Type B pancreatic cell (in vitro differentiated cells): ENCODE measurements at regions not wholly inside any gene's neighbourhood (a gene's known extent, or its start where the extent isn't known, plus 50 kb on each side); places are given as distances from the start of the nearest gene placed in this dataset.

Experiments
- DNase-seq: peaks from one replicate; pipeline ENCODE4 v3.0.0; 2021; ENCODE audit warnings: mixed read lengths; ENCODE audit not compliant: unreplicated experiment; ENCODE audit errors: extremely low spot score
- H3K27ac Mint-ChIP-seq: 2 replicates; pipeline ENCODE4 v1.8.0; 2021; ENCODE audit warnings: mild to moderate bottlenecking, mixed read lengths
- H3K27me3 Mint-ChIP-seq: 2 replicates; pipeline ENCODE4 v1.8.0; 2021; ENCODE audit warnings: mixed read lengths
- H3K36me3 Mint-ChIP-seq: 2 replicates; pipeline ENCODE4 v1.8.0; 2021; ENCODE audit warnings: mixed read lengths
- H3K4me1 Mint-ChIP-seq: one replicate; pipeline ENCODE4 v1.8.0; 2021; ENCODE audit warnings: mixed read lengths; ENCODE audit not compliant: unreplicated experiment
- H3K4me3 Mint-ChIP-seq: 2 replicates; pipeline ENCODE4 v1.8.0; 2021; ENCODE audit warnings: mild to moderate bottlenecking, mixed read lengths
- H3K9me3 Mint-ChIP-seq: 2 replicates; pipeline ENCODE4 v1.8.0; 2021; ENCODE audit warnings: mixed read lengths
- TF ChIP-seq, protein P1 (sequence below): fragments of 200-600 bp; sonication (generic); conservative IDR thresholded peaks from 2 replicates; pipeline ENCODE4 v1.5.0; 2021; ENCODE audit warnings: antibody characterized with exemption, mild to moderate bottlenecking

DNA sequence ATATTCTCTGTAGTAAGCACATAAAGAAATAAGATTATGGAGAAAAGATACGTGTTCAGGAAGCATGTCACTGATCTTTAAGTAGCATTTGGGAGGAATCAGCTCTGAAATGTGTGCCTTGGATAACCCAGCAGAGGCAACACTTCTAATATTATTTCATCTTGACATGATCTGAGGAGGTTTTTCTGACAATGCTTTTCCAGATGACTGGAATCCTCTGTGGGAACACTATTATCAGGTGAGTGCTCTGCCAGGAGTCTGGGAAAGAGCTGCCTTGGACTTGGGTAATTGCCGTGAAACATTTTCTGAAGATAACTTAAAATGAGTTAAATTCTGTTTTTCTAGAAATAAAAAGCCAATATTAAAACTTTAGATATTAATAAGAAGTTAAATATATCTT lies 78.2 kb upstream of the QRFPR start:
- no peak for DNase-seq
- Mint-ChIP-seq H3K9me3 (no peaks in the 10 kb centered on the region), H3K36me3 (no peaks in the 10 kb centered on the region), H3K27me3 (peaks cover 17% of the 10 kb centered on the region), H3K27ac (no peak overlapping the region), H3K4me3 (no peak overlapping the region), H3K4me1 (peaks cover 14% of the 10 kb centered on the region)
- TF ChIP-seq, protein P1, sequence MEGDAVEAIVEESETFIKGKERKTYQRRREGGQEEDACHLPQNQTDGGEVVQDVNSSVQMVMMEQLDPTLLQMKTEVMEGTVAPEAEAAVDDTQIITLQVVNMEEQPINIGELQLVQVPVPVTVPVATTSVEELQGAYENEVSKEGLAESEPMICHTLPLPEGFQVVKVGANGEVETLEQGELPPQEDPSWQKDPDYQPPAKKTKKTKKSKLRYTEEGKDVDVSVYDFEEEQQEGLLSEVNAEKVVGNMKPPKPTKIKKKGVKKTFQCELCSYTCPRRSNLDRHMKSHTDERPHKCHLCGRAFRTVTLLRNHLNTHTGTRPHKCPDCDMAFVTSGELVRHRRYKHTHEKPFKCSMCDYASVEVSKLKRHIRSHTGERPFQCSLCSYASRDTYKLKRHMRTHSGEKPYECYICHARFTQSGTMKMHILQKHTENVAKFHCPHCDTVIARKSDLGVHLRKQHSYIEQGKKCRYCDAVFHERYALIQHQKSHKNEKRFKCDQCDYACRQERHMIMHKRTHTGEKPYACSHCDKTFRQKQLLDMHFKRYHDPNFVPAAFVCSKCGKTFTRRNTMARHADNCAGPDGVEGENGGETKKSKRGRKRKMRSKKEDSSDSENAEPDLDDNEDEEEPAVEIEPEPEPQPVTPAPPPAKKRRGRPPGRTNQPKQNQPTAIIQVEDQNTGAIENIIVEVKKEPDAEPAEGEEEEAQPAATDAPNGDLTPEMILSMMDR, result no peak

DNA sequence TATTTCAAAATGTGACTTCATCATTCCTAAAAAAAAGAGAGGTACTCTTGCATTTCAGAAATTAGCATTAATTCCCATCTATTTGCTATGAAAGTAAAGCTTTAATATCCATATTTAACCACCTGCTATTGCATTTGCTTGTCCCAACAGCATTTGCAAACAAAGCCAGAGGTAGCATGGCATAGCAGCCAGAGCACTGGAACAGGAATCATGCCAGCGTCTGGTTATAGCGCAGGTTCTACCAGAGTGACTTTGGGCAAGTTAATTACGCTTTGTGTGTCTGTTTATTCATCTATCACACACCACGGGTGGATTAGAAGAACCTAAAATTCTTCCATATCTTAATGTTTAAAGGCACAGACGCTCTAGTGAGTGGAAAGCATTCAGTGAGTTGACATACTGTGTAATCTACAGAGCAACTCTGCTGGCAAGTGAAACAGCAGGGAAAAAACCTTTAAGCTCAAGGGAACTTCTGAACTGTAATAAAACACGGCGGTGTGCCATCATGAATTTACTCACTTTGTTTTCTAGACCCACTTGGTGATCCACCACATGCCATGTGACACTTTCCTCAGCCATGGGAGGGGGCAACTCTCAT lies 76.6 kb upstream of the QRFPR start:
- no peaks in the 10 kb centered on the region for H3K9me3 Mint-ChIP-seq
- TF ChIP-seq, protein P1, result no peak
- no peak overlapping the region for H3K4me3 Mint-ChIP-seq
- no peak for DNase-seq
- no peaks in the 10 kb centered on the region for H3K36me3 Mint-ChIP-seq
- peaks cover 14% of the 10 kb centered on the region for H3K4me1 Mint-ChIP-seq
- no peak overlapping the region for H3K27ac Mint-ChIP-seq
- H3K27me3 Mint-ChIP-seq, result peaks cover 19% of the 10 kb centered on the region

DNA sequence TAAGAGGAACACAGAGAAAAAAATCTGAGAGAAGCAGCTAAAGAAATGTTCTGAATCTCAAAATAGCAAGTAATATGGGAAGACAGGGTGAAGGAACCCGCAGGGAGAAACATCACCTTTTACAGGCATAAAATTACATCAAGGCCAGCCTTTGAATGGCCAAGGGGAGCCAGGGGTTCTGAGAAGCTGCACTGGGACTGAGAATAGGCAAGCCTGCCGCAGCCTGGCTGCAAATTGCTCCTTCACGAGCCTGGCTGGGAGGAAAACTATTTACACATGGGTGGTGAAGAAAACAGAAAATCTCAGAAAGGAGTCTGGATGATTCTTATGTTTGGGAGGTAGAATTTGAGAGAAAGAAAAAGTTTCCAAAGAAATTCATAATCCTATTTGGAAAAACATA lies 74.5 kb upstream of the QRFPR start:
- H3K9me3 Mint-ChIP-seq, result no peaks in the 10 kb centered on the region
- no peaks in the 10 kb centered on the region for H3K36me3 Mint-ChIP-seq
- H3K27me3 Mint-ChIP-seq, result peaks cover 16% of the 10 kb centered on the region
- no peak for DNase-seq
- H3K27ac Mint-ChIP-seq, result no peak overlapping the region
- no peak overlapping the region for H3K4me3 Mint-ChIP-seq
- H3K4me1 Mint-ChIP-seq, result peaks cover 14% of the 10 kb centered on the region
- TF ChIP-seq, protein P1, result no peak

GRCh38 chr4:121454251-121454979 lies 73.6 kb upstream of the QRFPR start:
- no peaks in the 10 kb centered on the region for H3K9me3 Mint-ChIP-seq
- TF ChIP-seq, protein P1, result no peak
- H3K36me3 Mint-ChIP-seq, result no peaks in the 10 kb centered on the region
- H3K27me3 Mint-ChIP-seq, result peaks cover 16% of the 10 kb centered on the region
- peaks cover 14% of the 10 kb centered on the region for H3K4me1 Mint-ChIP-seq
- no peak overlapping the region for H3K4me3 Mint-ChIP-seq
- H3K27ac Mint-ChIP-seq, result no peak overlapping the region
- DNase-seq, result no peak

DNA sequence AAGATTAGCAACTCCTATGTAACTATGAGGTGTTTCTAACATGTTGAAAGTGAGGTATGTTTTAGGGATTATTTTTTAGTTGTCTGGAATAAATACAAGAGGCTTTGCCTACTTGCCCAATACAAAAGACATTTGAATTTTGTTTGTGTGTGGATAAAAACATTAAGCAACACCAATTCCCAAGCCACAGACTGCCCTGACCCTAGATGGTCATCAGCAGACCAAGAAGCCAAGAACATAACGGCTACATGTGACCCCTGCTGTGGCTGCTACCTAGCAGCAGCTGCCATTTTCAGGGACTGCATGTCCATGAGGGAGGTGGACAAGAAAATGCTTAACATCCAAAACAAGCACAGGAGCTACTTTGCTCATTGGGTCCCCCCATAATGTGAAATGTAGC lies 70.5 kb upstream of the QRFPR start:
- Mint-ChIP-seq H3K27ac (no peak overlapping the region), H3K36me3 (no peaks in the 10 kb centered on the region), H3K27me3 (peaks cover 12% of the 10 kb centered on the region), H3K9me3 (no peaks in the 10 kb centered on the region), H3K4me3 (no peak overlapping the region), H3K4me1 (peaks cover 14% of the 10 kb centered on the region)
- no peak for DNase-seq
- TF ChIP-seq, protein P1, result no peak
